Neural cell (in vitro differentiated cells): ENCODE measurements at regions not wholly inside any gene's neighbourhood (a gene's known extent, or its start where the extent isn't known, plus 50 kb on each side); places are given as distances from the start of the nearest gene placed in this dataset.

ENCODE experiments used
- H2AFZ ChIP-seq: fragments of 200-600, 300-800 bp; sonication (generic), shearing (Covaris generic); 2 replicates; pipeline ENCODE4 v1.6.0; 2014; ENCODE audit warnings: low read depth, mild to moderate bottlenecking, antibody characterized with exemption, low read length, moderate library complexity
- H3F3A ChIP-seq: fragments of 200-600 bp; shearing (Covaris generic); 2 replicates; pipeline ENCODE4 v1.6.1; 2016; ENCODE audit warnings: mild to moderate bottlenecking, moderate library complexity, mixed read lengths, antibody characterized with exemption, low read length; ENCODE audit not compliant: insufficient read depth, poor library complexity, severe bottlenecking
- H3K27ac ChIP-seq: fragments of 200-600, 300-800 bp; sonication (generic), shearing (Covaris generic); 2 replicates; pipeline ENCODE4 v1.5.1; 2014; ENCODE audit warnings: mild to moderate bottlenecking, low read length, moderate library complexity
- H3K27me3 ChIP-seq: fragments of 300-800, 200-600 bp; sonication (generic), shearing (Covaris generic); 2 replicates; pipeline ENCODE4 v1.6.0; 2014; ENCODE audit warnings: mild to moderate bottlenecking, low read depth, low read length, moderate library complexity; ENCODE audit not compliant: insufficient read depth
- H3K36me3 ChIP-seq: fragments of 300-800, 200-600 bp; sonication (generic), shearing (Covaris generic); 2 replicates; pipeline ENCODE4 v1.5.1; 2014; ENCODE audit warnings: mild to moderate bottlenecking, antibody characterized with exemption, low read length, moderate library complexity; ENCODE audit not compliant: insufficient read depth
- H3K4me2 ChIP-seq: fragments of 300-800, 200-600 bp; sonication (generic), shearing (Covaris generic); 2 replicates; pipeline ENCODE4 v1.6.0; 2014; ENCODE audit warnings: mild to moderate bottlenecking, low read length
- H3K4me3 ChIP-seq: fragments of 300-800, 200-600 bp; sonication (generic), shearing (Covaris generic); 2 replicates; pipeline ENCODE4 v1.5.1; 2014; ENCODE audit warnings: mild to moderate bottlenecking, low read length, moderate library complexity
- H3K79me2 ChIP-seq: fragments of 200-600 bp; shearing (Covaris generic); replicated peaks from 2 replicates; pipeline ENCODE4 v1.6.0; 2014; ENCODE audit warnings: mild to moderate bottlenecking, low read length, moderate library complexity; ENCODE audit not compliant: insufficient read depth
- H3K9ac ChIP-seq: fragments of 300-800, 200-600 bp; sonication (generic), shearing (Covaris generic); 2 replicates; pipeline ENCODE4 v1.6.1; 2016; ENCODE audit warnings: mild to moderate bottlenecking, low read length, mixed read lengths
- H3K9me2 ChIP-seq: fragments of 200-600 bp; shearing (Covaris generic); 2 replicates; pipeline ENCODE4 v1.6.1; 2016; ENCODE audit warnings: mild to moderate bottlenecking, low read length, mixed read lengths; ENCODE audit not compliant: insufficient read depth
- H3K9me3 ChIP-seq: fragments of 200-600, 300-800 bp; sonication (generic), shearing (Covaris generic); 2 replicates; pipeline ENCODE4 v1.6.1; 2016; ENCODE audit warnings: mild to moderate bottlenecking, mixed run types, low read length, moderate library complexity, mixed read lengths
- H4K20me1 ChIP-seq: fragments of 200-600 bp; shearing (Covaris generic); 2 replicates; pipeline ENCODE4 v1.6.1; 2016; ENCODE audit warnings: mild to moderate bottlenecking, mixed run types; ENCODE audit not compliant: insufficient read depth
- CTCF ChIP-seq: fragments of 450-650 bp; IDR thresholded peaks from 2 replicates; pipeline ENCODE4 v1.5.1; 2014; ENCODE audit warnings: antibody characterized with exemption, mild to moderate bottlenecking, moderate library complexity; ENCODE audit not compliant: poor library complexity, severe bottlenecking
- EP300 ChIP-seq: fragments of 450-650 bp; conservative IDR thresholded peaks from 2 replicates; pipeline ENCODE4 v1.6.1; 2014; ENCODE audit warnings: antibody characterized with exemption, mild to moderate bottlenecking, moderate library complexity; ENCODE audit not compliant: poor library complexity, severe bottlenecking
- EZH2 ChIP-seq: fragments of 200-600, 300-800 bp; shearing (Covaris generic), sonication (generic); IDR thresholded peaks from 2 replicates; pipeline ENCODE4 v1.6.1; 2014; ENCODE audit warnings: antibody characterized with exemption, low read length, borderline replicate concordance, mild to moderate bottlenecking; ENCODE audit not compliant: insufficient read depth, poor library complexity, severe bottlenecking
- MXI1 ChIP-seq: fragments of 450-650 bp; conservative IDR thresholded peaks from 2 replicates; pipeline ENCODE4 v1.6.1; 2014; ENCODE audit warnings: antibody characterized with exemption, mild to moderate bottlenecking; ENCODE audit not compliant: poor library complexity, severe bottlenecking
- POLR2AphosphoS5 ChIP-seq: IDR thresholded peaks from 2 replicates; pipeline ENCODE4 v1.6.1; 2012
- RAD21 ChIP-seq: fragments of 450-650 bp; conservative IDR thresholded peaks from 2 replicates; pipeline ENCODE4 v1.6.1; 2014; ENCODE audit warnings: antibody characterized with exemption, mild to moderate bottlenecking, moderate library complexity
- REST ChIP-seq: IDR thresholded peaks from 2 replicates; pipeline ENCODE4 v1.6.1; 2012; ENCODE audit warnings: borderline replicate concordance
- SMC3 ChIP-seq: fragments of 450-650 bp; conservative IDR thresholded peaks from 2 replicates; pipeline ENCODE4 v1.6.1; 2014; ENCODE audit warnings: antibody characterized with exemption, mild to moderate bottlenecking, moderate library complexity; ENCODE audit not compliant: poor library complexity
- TAF1 ChIP-seq: IDR thresholded peaks from 2 replicates; pipeline ENCODE4 v1.6.1; 2012; ENCODE audit warnings: low read depth

GRCh38 chr11:82267186-82267585 lies 466.5 kb downstream of the FAM181B start:
- Histone ChIP-seq H3K9ac (no peak overlapping the region), H3K4me3 (no peak overlapping the region), H2AFZ (no peak overlapping the region), H3F3A (no peaks in the 10 kb centered on the region), H3K79me2 (no peaks in the 10 kb centered on the region), H3K4me2 (no peak overlapping the region), H3K36me3 (no peaks in the 10 kb centered on the region), H3K27me3 (no peaks in the 10 kb centered on the region), H3K27ac (no peak overlapping the region), H3K9me2 (no peaks in the 10 kb centered on the region), H3K9me3 (no peaks in the 10 kb centered on the region), H4K20me1 (no peaks in the 10 kb centered on the region)
- TF ChIP-seq RAD21 = no peak
- TF ChIP-seq POLR2AphosphoS5 = no peak
- TF ChIP-seq EZH2 = no peak
- no peak for TF ChIP-seq TAF1

- H3K9ac ChIP-seq = no peak overlapping the region
Measured at GRCh38 chr11:82261367-82261766, 472.3 kb downstream of the FAM181B start.

More at GRCh38 chr11:82261367-82261766, 472.3 kb downstream of the FAM181B start:
- no peaks in the 10 kb centered on the region for H3K79me2 ChIP-seq
- H3K9me3 ChIP-seq = no peaks in the 10 kb centered on the region
- H3K36me3 ChIP-seq = no peaks in the 10 kb centered on the region
- H2AFZ ChIP-seq = no peak overlapping the region
- H3K4me2 ChIP-seq = no peak overlapping the region
- TF ChIP-seq TAF1 (no peak), EP300 (no peak), CTCF (no peak), REST (no peak), MXI1 (no peak), POLR2AphosphoS5 (no peak), EZH2 (no peak), RAD21 (no peak), SMC3 (no peak)
- no peaks in the 10 kb centered on the region for H3F3A ChIP-seq
- H3K27ac ChIP-seq = no peak overlapping the region
- no peaks in the 10 kb centered on the region for H4K20me1 ChIP-seq
- H3K9me2 ChIP-seq = no peaks in the 10 kb centered on the region
- H3K27me3 ChIP-seq = no peaks in the 10 kb centered on the region
- H3K4me3 ChIP-seq = no peak overlapping the region
